Astrocyte (in vitro differentiated cells and primary cell): ENCODE measurements at regions not wholly inside any gene's neighbourhood (a gene's known extent, or its start where the extent isn't known, plus 50 kb on each side); places are given as distances from the start of the nearest gene placed in this dataset.

Experiments used
- DNase-seq: peaks from one replicate; pipeline ENCODE4 v3.0.0-alpha.2; 2010; ENCODE audit warnings: low read depth
- FAIRE-seq: peaks from 2 replicates; lab custom pipeline; 2011; peaks lifted over from hg19 to GRCh38; lab: Jason Lieb, UNC
- H2AFZ ChIP-seq: 2 replicates; pipeline ENCODE4 v1.6.0; 2012; ENCODE audit warnings: low read depth, low read length, inconsistent platforms
- H3K27ac ChIP-seq: 2 replicates; pipeline ENCODE4 v1.5.1; 2011; ENCODE audit warnings: low read depth, low read length, inconsistent platforms
- H3K27me3 ChIP-seq: 2 replicates; pipeline ENCODE4 v1.6.0; 2011; ENCODE audit warnings: low read length, inconsistent platforms; ENCODE audit not compliant: insufficient read depth
- H3K36me3 ChIP-seq: 2 replicates; pipeline ENCODE4 v1.5.1; 2011; ENCODE audit warnings: low read length, inconsistent platforms; ENCODE audit not compliant: insufficient read depth
- H3K4me1 ChIP-seq: 2 replicates; pipeline ENCODE4 v1.5.1; 2011; ENCODE audit warnings: low read length, inconsistent platforms; ENCODE audit not compliant: insufficient read depth
- H3K4me2 ChIP-seq: 2 replicates; pipeline ENCODE4 v1.6.0; 2012; ENCODE audit warnings: low read length, inconsistent platforms
- H3K4me3 ChIP-seq: 2 replicates; pipeline ENCODE4 v1.5.1; 2011; ENCODE audit warnings: low read depth, mild to moderate bottlenecking, low read length, inconsistent platforms; ENCODE audit not compliant: insufficient read depth
- H3K79me2 ChIP-seq: 2 replicates; pipeline ENCODE4 v1.6.0; 2012; ENCODE audit warnings: mild to moderate bottlenecking, low read length, inconsistent platforms; ENCODE audit not compliant: insufficient read depth
- H3K9ac ChIP-seq: 2 replicates; pipeline ENCODE4 v1.6.0; 2012; ENCODE audit warnings: mild to moderate bottlenecking, low read length, inconsistent platforms
- H3K9me3 ChIP-seq: 2 replicates; pipeline ENCODE4 v1.5.1; 2012; ENCODE audit warnings: low read depth, mild to moderate bottlenecking, low read length, inconsistent platforms; ENCODE audit not compliant: insufficient read depth
- H4K20me1 ChIP-seq: 2 replicates; pipeline ENCODE4 v1.6.0; 2012; ENCODE audit warnings: low read length, inconsistent platforms; ENCODE audit not compliant: insufficient read depth
- H3K27ac Mint-ChIP-seq: one replicate; pipeline ENCODE4 v1.8.0; 2021; ENCODE audit warnings: mild to moderate bottlenecking, mixed read lengths; ENCODE audit not compliant: unreplicated experiment
- H3K27me3 Mint-ChIP-seq: one replicate; pipeline ENCODE4 v1.8.0; 2021; ENCODE audit warnings: low read depth, mixed read lengths; ENCODE audit not compliant: unreplicated experiment
- H3K36me3 Mint-ChIP-seq: one replicate; pipeline ENCODE4 v1.8.0; 2021; ENCODE audit warnings: low read depth, mixed read lengths; ENCODE audit not compliant: unreplicated experiment
- H3K4me1 Mint-ChIP-seq: one replicate; pipeline ENCODE4 v1.8.0; 2021; ENCODE audit warnings: low read depth, mixed read lengths; ENCODE audit not compliant: unreplicated experiment
- H3K4me3 Mint-ChIP-seq: one replicate; pipeline ENCODE4 v1.8.0; 2021; ENCODE audit warnings: mild to moderate bottlenecking, moderate library complexity, mixed read lengths; ENCODE audit not compliant: unreplicated experiment
- H3K9me3 Mint-ChIP-seq: one replicate; pipeline ENCODE4 v1.8.0; 2021; ENCODE audit warnings: mild to moderate bottlenecking, mixed read lengths; ENCODE audit not compliant: unreplicated experiment
- EZH2 ChIP-seq: IDR thresholded peaks from 2 replicates; pipeline ENCODE4 v1.6.1; 2012; ENCODE audit warnings: mild to moderate bottlenecking, low read length, inconsistent platforms; ENCODE audit not compliant: insufficient read depth
- TF ChIP-seq, protein P1 (sequence below): IDR thresholded peaks from 2 replicates; pipeline ENCODE4 v1.5.1; 2011; ENCODE audit warnings: low read depth, mild to moderate bottlenecking, inconsistent platforms, low read length, moderate library complexity; ENCODE audit not compliant: insufficient read depth

- no peak overlapping the region for H3K27ac ChIP-seq
- no peaks in the 10 kb centered on the region for H3K27me3 ChIP-seq
- H4K20me1 ChIP-seq = no peaks in the 10 kb centered on the region
- Mint-ChIP-seq H3K4me3 (no peak overlapping the region), H3K27ac (no peak overlapping the region), H3K9me3 (peaks cover 8% of the 10 kb centered on the region), H3K36me3 (no peaks in the 10 kb centered on the region), H3K4me1 (no peaks in the 10 kb centered on the region), H3K27me3 (peaks cover 10% of the 10 kb centered on the region)
- H3K36me3 ChIP-seq = no peaks in the 10 kb centered on the region
- no peak overlapping the region for H3K4me3 ChIP-seq
- no peak overlapping the region for H3K4me2 ChIP-seq
- TF ChIP-seq EZH2 = no peak
- no peak for FAIRE-seq
- H3K79me2 ChIP-seq = no peaks in the 10 kb centered on the region
- no peak overlapping the region for H2AFZ ChIP-seq
- no peak for DNase-seq
- H3K4me1 ChIP-seq = no peaks in the 10 kb centered on the region
- H3K9ac ChIP-seq = no peak overlapping the region
- peaks cover 3% of the 10 kb centered on the region for H3K9me3 ChIP-seq
Observed at GRCh38 chr9:1429297-1429696, 379.1 kb downstream of the DMRT2 start.

GRCh38 chr9:1431461-1431860, 381.3 kb downstream of the DMRT2 start:
- H3K36me3 Mint-ChIP-seq = no peaks in the 10 kb centered on the region
- Histone ChIP-seq H3K4me3 (no peak overlapping the region), H2AFZ (no peak overlapping the region), H3K9ac (no peak overlapping the region), H3K36me3 (no peaks in the 10 kb centered on the region), H3K27ac (no peak overlapping the region), H3K9me3 (no peaks in the 10 kb centered on the region), H3K4me2 (no peak overlapping the region), H3K4me1 (no peaks in the 10 kb centered on the region), H3K27me3 (no peaks in the 10 kb centered on the region), H3K79me2 (no peaks in the 10 kb centered on the region), H4K20me1 (no peaks in the 10 kb centered on the region)
- no peak overlapping the region for H3K4me3 Mint-ChIP-seq
- no peaks in the 10 kb centered on the region for H3K9me3 Mint-ChIP-seq
- FAIRE-seq = no peak
- H3K27ac Mint-ChIP-seq = no peak overlapping the region
- no peaks in the 10 kb centered on the region for H3K4me1 Mint-ChIP-seq
- no peak for DNase-seq
- peaks cover 14% of the 10 kb centered on the region for H3K27me3 Mint-ChIP-seq
- TF ChIP-seq, protein P1, sequence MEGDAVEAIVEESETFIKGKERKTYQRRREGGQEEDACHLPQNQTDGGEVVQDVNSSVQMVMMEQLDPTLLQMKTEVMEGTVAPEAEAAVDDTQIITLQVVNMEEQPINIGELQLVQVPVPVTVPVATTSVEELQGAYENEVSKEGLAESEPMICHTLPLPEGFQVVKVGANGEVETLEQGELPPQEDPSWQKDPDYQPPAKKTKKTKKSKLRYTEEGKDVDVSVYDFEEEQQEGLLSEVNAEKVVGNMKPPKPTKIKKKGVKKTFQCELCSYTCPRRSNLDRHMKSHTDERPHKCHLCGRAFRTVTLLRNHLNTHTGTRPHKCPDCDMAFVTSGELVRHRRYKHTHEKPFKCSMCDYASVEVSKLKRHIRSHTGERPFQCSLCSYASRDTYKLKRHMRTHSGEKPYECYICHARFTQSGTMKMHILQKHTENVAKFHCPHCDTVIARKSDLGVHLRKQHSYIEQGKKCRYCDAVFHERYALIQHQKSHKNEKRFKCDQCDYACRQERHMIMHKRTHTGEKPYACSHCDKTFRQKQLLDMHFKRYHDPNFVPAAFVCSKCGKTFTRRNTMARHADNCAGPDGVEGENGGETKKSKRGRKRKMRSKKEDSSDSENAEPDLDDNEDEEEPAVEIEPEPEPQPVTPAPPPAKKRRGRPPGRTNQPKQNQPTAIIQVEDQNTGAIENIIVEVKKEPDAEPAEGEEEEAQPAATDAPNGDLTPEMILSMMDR = no peak
- TF ChIP-seq EZH2 = no peak

DNA sequence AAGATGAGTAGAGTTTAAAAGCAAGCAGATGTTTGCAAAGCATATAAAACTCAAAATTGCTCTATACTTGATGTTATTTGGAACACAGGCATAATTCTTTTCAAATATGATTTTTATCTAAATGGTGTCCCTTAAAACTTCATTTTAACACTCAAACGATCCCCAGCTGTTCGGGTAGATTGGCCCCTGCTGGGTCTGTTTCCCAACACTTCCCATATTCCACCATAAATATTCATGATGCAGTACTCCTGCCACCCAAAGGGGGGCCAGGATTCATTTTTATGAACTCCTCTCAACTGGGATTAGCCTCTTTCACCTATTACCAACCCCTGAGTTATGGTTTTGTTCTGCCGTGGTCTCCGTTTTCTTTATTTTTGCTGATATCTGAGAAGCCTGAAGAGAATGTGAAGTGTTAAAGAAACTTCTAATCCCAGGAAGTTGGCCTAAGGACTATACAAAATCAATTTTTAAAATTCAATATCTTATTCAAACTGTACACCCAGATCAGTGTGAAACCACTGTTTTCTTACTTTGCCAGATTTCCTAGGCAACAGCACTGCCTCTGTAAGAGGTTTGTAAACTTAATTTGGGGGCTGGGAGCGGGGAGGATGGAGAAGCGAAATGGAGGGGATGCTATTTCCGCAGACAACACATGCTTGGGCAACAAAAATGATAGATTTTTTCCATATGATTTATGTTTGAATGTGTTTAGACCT, 384.1 kb downstream of the DMRT2 start:
- H3K4me2 ChIP-seq = no peak overlapping the region
- H3K27me3 ChIP-seq = no peaks in the 10 kb centered on the region
- no peaks in the 10 kb centered on the region for H4K20me1 ChIP-seq
- H2AFZ ChIP-seq = no peak overlapping the region
- H3K36me3 ChIP-seq = no peaks in the 10 kb centered on the region
- no peak overlapping the region for H3K27ac ChIP-seq
- H3K9me3 ChIP-seq = no peaks in the 10 kb centered on the region
- no peak overlapping the region for H3K9ac ChIP-seq
- H3K4me3 ChIP-seq = no peak overlapping the region
- FAIRE-seq = no peak
- TF ChIP-seq EZH2 = no peak
- TF ChIP-seq, protein P1 = peak; percentile 12
- no peak for DNase-seq
- Mint-ChIP-seq H3K27ac (no peak overlapping the region), H3K4me3 (no peak overlapping the region), H3K27me3 (peaks cover 17% of the 10 kb centered on the region), H3K36me3 (no peaks in the 10 kb centered on the region), H3K9me3 (no peaks in the 10 kb centered on the region), H3K4me1 (no peaks in the 10 kb centered on the region)
- no peaks in the 10 kb centered on the region for H3K79me2 ChIP-seq
- H3K4me1 ChIP-seq = no peaks in the 10 kb centered on the region
